IMR-90 (cell line): ENCODE measurements at regions not wholly inside any gene's neighbourhood (a gene's known extent, or its start where the extent isn't known, plus 50 kb on each side); places are given as distances from the start of the nearest gene placed in this dataset.
A peak's percentile ranks its signal among the peaks of the same experiment; 100 is the strongest.

ENCODE experiments used
- ATAC-seq: fragments of 200-7000 bp; cut with Tn5 transposase; 2 replicates; pipeline ENCODE4 v1.9.1; 2020; ENCODE audit warnings: low read depth, mild to moderate bottlenecking, moderate library complexity
- BruUV-seq: library from RNA; stranded (reverse); fragments of 400-500 nt; replicated peaks from 2 replicates; lab custom pipeline; 2021; lab: Mats Ljungman, UMichigan
- CTCF ChIA-PET: fragments of 300-600 bp; formaldehyde crosslinking; extraction: SDS; loops from one replicate; lab custom pipeline; 2021; ENCODE audit warnings: antibody characterized with exemption; lab: Yijun Ruan, JAX
- POLR2A ChIA-PET: fragments of 300-600 bp; sonication (Branson Sonifier 250); formaldehyde crosslinking; loops from one replicate; lab custom pipeline; 2022; ENCODE audit warnings: antibody characterized with exemption; ENCODE audit not compliant: unreplicated experiment; lab: Charles Lee
- DNase-seq: peaks from one replicate; pipeline ENCODE4 v3.0.0; 2013
- H2AFZ ChIP-seq: replicated peaks from 2 replicates; pipeline ENCODE3; 2013; ENCODE audit warnings: low read length, mild to moderate bottlenecking; ENCODE audit not compliant: poor library complexity
- H2AK5ac ChIP-seq: 2 replicates; pipeline ENCODE4 v1.6.1; 2013; ENCODE audit warnings: low read depth, low read length, inconsistent platforms
- H2AK9ac ChIP-seq: replicated peaks from 2 replicates; pipeline ENCODE3; 2013; ENCODE audit warnings: mild to moderate bottlenecking, low read depth, low read length, moderate library complexity; ENCODE audit not compliant: poor library complexity
- H2BK120ac ChIP-seq: 2 replicates; pipeline ENCODE4 v1.6.1; 2013; ENCODE audit warnings: low read depth, low read length, inconsistent platforms
- H2BK15ac ChIP-seq: 3 replicates; pipeline ENCODE4 v1.6.1; 2013; ENCODE audit warnings: low read depth, low read length, inconsistent platforms
- H2BK20ac ChIP-seq: 2 replicates; pipeline ENCODE4 v1.6.1; 2013; ENCODE audit warnings: low read depth, mild to moderate bottlenecking, inconsistent platforms, low read length, moderate library complexity
- H2BK5ac ChIP-seq: 2 replicates; pipeline ENCODE4 v1.6.1; 2013; ENCODE audit warnings: mild to moderate bottlenecking, low read depth, low read length, inconsistent platforms; ENCODE audit not compliant: poor library complexity, severe bottlenecking
- H3K14ac ChIP-seq: replicated peaks from 2 replicates; pipeline ENCODE4 v1.6.1; 2013; ENCODE audit warnings: low read depth, low read length, inconsistent platforms
- H3K18ac ChIP-seq: 2 replicates; pipeline ENCODE4 v1.6.1; 2013; ENCODE audit warnings: low read depth, low read length, control low read depth
- H3K23ac ChIP-seq: 2 replicates; pipeline ENCODE4 v1.6.1; 2013; ENCODE audit warnings: low read depth, low read length, inconsistent platforms
- H3K27ac ChIP-seq: 2 replicates; pipeline ENCODE4 v1.5.1; 2013; ENCODE audit warnings: mild to moderate bottlenecking, control low read depth, low read length; ENCODE audit not compliant: insufficient read depth
- H3K27me3 ChIP-seq: 2 replicates; pipeline ENCODE4 v1.6.1; 2013; ENCODE audit warnings: low read length; ENCODE audit not compliant: control insufficient read depth, insufficient read depth
- H3K36me3 ChIP-seq: 2 replicates; pipeline ENCODE4 v1.6.1; 2013; ENCODE audit warnings: low read length, mixed read lengths; ENCODE audit not compliant: control insufficient read depth, insufficient read depth
- H3K4ac ChIP-seq: 2 replicates; pipeline ENCODE4 v1.6.1; 2013; ENCODE audit warnings: low read depth, low read length, inconsistent platforms
- H3K4me1 ChIP-seq: 2 replicates; pipeline ENCODE4 v1.6.1; 2013; ENCODE audit warnings: low read length, mixed read lengths; ENCODE audit not compliant: control insufficient read depth, insufficient read depth
- H3K4me2 ChIP-seq: 2 replicates; pipeline ENCODE4 v1.6.1; 2013; ENCODE audit warnings: low read depth, mild to moderate bottlenecking, control low read depth, low read length, moderate library complexity
- H3K4me3 ChIP-seq: 2 replicates; pipeline ENCODE4 v1.5.1; 2013; ENCODE audit warnings: low read depth, mild to moderate bottlenecking, control low read depth, low read length, moderate library complexity; ENCODE audit not compliant: insufficient read depth
- H3K56ac ChIP-seq: 2 replicates; pipeline ENCODE4 v1.6.1; 2013; ENCODE audit warnings: low read length, inconsistent platforms; ENCODE audit not compliant: insufficient read depth; ENCODE audit errors: extremely low read depth
- H3K79me1 ChIP-seq, 2 experiments: 2 replicates each; pipeline ENCODE4 v1.6.1; 2013; ENCODE audit warnings: low read length in 2 of 2, inconsistent platforms in 1 of 2, low read depth in 1 of 2
- H3K9ac ChIP-seq: 2 replicates; pipeline ENCODE4 v1.6.1; 2013; ENCODE audit warnings: low read depth, low read length, control low read depth
- H3K9me1 ChIP-seq: 2 replicates; pipeline ENCODE4 v1.6.1; 2013; ENCODE audit warnings: low read length, inconsistent platforms; ENCODE audit not compliant: insufficient read depth
- H3K9me3 ChIP-seq: 2 replicates; pipeline ENCODE4 v1.6.1; 2013; ENCODE audit warnings: low read length; ENCODE audit not compliant: control insufficient read depth, insufficient read depth
- H4K20me1 ChIP-seq: 2 replicates; pipeline ENCODE4 v1.6.1; 2013; ENCODE audit warnings: low read length, inconsistent platforms; ENCODE audit not compliant: insufficient read depth
- H4K5ac ChIP-seq: 2 replicates; pipeline ENCODE4 v1.6.1; 2013; ENCODE audit warnings: mild to moderate bottlenecking, low read depth, low read length, control low read depth
- H4K8ac ChIP-seq, 2 experiments: 2 replicates each; pipeline ENCODE4 v1.6.1; 2013; ENCODE audit warnings: low read depth in 2 of 2, low read length in 2 of 2, control low read depth in 1 of 2, inconsistent platforms in 1 of 2
- H4K91ac ChIP-seq: 2 replicates; pipeline ENCODE4 v1.6.1; 2013; ENCODE audit warnings: low read depth, low read length, inconsistent platforms; ENCODE audit not compliant: insufficient read depth
- FOS ChIP-seq: fragments of 150-350 bp; IDR thresholded peaks from 2 replicates; pipeline ENCODE4 v1.6.1; 2016; ENCODE audit warnings: low read depth, low read length
- MAFK ChIP-seq: IDR thresholded peaks from 2 replicates; pipeline ENCODE4 v1.6.1; 2012; ENCODE audit warnings: low read depth, low read length, improper control_type of control experiment
- MAZ ChIP-seq: IDR thresholded peaks from 2 replicates; pipeline ENCODE4 v1.6.1; 2012; ENCODE audit warnings: low read depth, mild to moderate bottlenecking, low read length, improper control_type of control experiment, moderate library complexity, borderline replicate concordance
- MXI1 ChIP-seq: IDR thresholded peaks from 2 replicates; pipeline ENCODE4 v1.6.1; 2012; ENCODE audit warnings: low read depth, mild to moderate bottlenecking, low read length, moderate library complexity, borderline replicate concordance
- NFE2L2 ChIP-seq: fragments of 150-350 bp; IDR thresholded peaks from 2 replicates; pipeline ENCODE4 v1.6.1; 2016; ENCODE audit warnings: low read depth, mild to moderate bottlenecking, low read length
- RAD21 ChIP-seq: IDR thresholded peaks from 2 replicates; pipeline ENCODE4 v1.6.1; 2012; ENCODE audit warnings: low read length, improper control_type of control experiment
- WGBS, 2 experiments: methylation state at CpG; one replicate each; pipeline versions ENCODE4 v1.1.5 to v1.1.7; 2013; ENCODE audit warnings: missing lambda C conversion rate in 2 of 2; ENCODE audit not compliant: insufficient read length in 1 of 2; ENCODE audit errors: extremely low coverage in 2 of 2; 5-methylcytosine and 5-hydroxymethylcytosine counted together
- dilution Hi-C: fragments of 300-500 bp; cut with HindIII; formaldehyde crosslinking; loops from one replicate; pipeline ENCODE4 v1.14.3; 2018; ENCODE audit warnings: low sequenced_read_pairs; ENCODE audit not compliant: unreplicated experiment
- in situ Hi-C: fragments of 300-500 bp; cut with MboI; formaldehyde crosslinking; loops from 3 replicates; pipeline ENCODE4 v1.14.3; 2019; ENCODE audit warnings: low sequenced_read_pairs, inconsistent platforms, mixed read lengths
- intact Hi-C: fragments of 100-400 bp; cut with micrococcal nuclease; formaldehyde crosslinking; loops from 2 replicates; pipeline ENCODE4 v1.10.0; 2022
- TF ChIP-seq, protein P1 (sequence below): fragments of 150-350 bp; IDR thresholded peaks from 2 replicates; pipeline ENCODE4 v1.6.1; 2017; ENCODE audit warnings: mild to moderate bottlenecking, antibody characterized with exemption, low read length, low read depth
- TF ChIP-seq, protein P2 (sequence below): conservative IDR thresholded peaks from 2 replicates; pipeline ENCODE4 v1.5.1; 2012; ENCODE audit warnings: mild to moderate bottlenecking, low read depth, low read length, improper control_type of control experiment
- TF ChIP-seq, protein P3 (sequence below): fragments of 150-350 bp; IDR thresholded peaks from 2 replicates; pipeline ENCODE4 v1.6.1; 2016; ENCODE audit warnings: low read depth, mild to moderate bottlenecking, low read length, moderate library complexity, borderline replicate concordance

DNA sequence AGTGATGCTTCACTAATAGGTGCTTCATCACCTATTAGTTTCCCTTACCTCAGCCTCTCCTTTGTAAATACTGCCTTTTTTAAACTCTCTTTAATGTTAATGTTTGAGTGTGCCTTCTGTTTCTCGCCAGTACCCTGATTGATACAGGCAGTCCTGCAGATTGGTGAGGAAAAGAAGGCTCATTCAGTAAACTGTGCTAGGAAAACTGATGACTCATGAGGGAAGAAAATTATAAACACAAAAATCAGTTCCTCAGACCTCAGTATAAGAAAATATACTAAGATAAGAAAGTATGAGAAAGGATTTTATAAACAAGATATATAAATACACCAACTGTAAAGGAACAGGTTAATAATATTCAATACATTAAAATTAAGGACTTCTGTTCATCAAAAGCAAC is 54.8 kb upstream of the OXTR start:
- Histone ChIP-seq H2BK15ac (no peak overlapping the region), H4K8ac (0 out of 4 replicates have a peak overlapping the region, but pooled peaks of 1 of the 2 experiments have one; percentile 1), H3K27me3 (no peaks in the 10 kb centered on the region), H4K5ac (no peak overlapping the region), H3K56ac (peak overlapping the region; percentile 26; the same call in 1 of the 2 replicates), H3K4me2 (no peak overlapping the region), H3K14ac (peak overlapping the region; percentile 25; the same call in 1 of the 2 replicates), H3K4ac (peak overlapping the region; percentile 81), H3K9ac (no peak overlapping the region), H3K4me3 (no peak overlapping the region), H3K79me1 (no peaks in the 10 kb centered on the region), H2AFZ (no peak overlapping the region), H3K9me1 (peaks cover 4% of the 10 kb centered on the region; the same call in 1 of the 2 replicates), H2AK5ac (peak overlapping the region; percentile 52; the same call in 1 of the 2 replicates), H2AK9ac (no peak overlapping the region), H3K4me1 (peaks cover 6% of the 10 kb centered on the region), H2BK20ac (peak overlapping the region; percentile 87; the same call in 1 of the 2 replicates), H4K20me1 (no peaks in the 10 kb centered on the region), H2BK120ac (peak overlapping the region; percentile 74), H3K23ac (peak overlapping the region; percentile 29; the same call in 1 of the 2 replicates), H4K91ac (no peak overlapping the region), H3K36me3 (no peaks in the 10 kb centered on the region), H3K18ac (peak overlapping the region; percentile 10; the same call in 1 of the 2 replicates), H3K27ac (peak overlapping the region; percentile 9; the same call in 1 of the 2 replicates), H3K9me3 (peaks cover 9% of the 10 kb centered on the region), H2BK5ac (peak overlapping the region; percentile 38)
- in situ Hi-C loops, result no loop called here
- WGBS, 2 experiments, result no CpG with 5 or more reads among the region's 1 CpG
- ChIA-PET CTCF (no interaction called here), POLR2A (no interaction called here)
- no TSS peak for BruUV-seq
- DNase-seq (peak; percentile 66), ATAC-seq (peak; percentile 91)
- TF ChIP-seq NFE2L2 (0 out of 2 replicates have a peak, but pooled peaks have one; percentile 23), MAFK (peak; percentile 63), FOS (peak; percentile 67), MXI1 (no peak), MAZ (no peak), RAD21 (no peak)
- TF ChIP-seq, protein P1, sequence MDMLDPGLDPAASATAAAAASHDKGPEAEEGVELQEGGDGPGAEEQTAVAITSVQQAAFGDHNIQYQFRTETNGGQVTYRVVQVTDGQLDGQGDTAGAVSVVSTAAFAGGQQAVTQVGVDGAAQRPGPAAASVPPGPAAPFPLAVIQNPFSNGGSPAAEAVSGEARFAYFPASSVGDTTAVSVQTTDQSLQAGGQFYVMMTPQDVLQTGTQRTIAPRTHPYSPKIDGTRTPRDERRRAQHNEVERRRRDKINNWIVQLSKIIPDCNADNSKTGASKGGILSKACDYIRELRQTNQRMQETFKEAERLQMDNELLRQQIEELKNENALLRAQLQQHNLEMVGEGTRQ, result no peak
- TF ChIP-seq, protein P2, sequence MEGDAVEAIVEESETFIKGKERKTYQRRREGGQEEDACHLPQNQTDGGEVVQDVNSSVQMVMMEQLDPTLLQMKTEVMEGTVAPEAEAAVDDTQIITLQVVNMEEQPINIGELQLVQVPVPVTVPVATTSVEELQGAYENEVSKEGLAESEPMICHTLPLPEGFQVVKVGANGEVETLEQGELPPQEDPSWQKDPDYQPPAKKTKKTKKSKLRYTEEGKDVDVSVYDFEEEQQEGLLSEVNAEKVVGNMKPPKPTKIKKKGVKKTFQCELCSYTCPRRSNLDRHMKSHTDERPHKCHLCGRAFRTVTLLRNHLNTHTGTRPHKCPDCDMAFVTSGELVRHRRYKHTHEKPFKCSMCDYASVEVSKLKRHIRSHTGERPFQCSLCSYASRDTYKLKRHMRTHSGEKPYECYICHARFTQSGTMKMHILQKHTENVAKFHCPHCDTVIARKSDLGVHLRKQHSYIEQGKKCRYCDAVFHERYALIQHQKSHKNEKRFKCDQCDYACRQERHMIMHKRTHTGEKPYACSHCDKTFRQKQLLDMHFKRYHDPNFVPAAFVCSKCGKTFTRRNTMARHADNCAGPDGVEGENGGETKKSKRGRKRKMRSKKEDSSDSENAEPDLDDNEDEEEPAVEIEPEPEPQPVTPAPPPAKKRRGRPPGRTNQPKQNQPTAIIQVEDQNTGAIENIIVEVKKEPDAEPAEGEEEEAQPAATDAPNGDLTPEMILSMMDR, result no peak
- TF ChIP-seq, protein P3, sequence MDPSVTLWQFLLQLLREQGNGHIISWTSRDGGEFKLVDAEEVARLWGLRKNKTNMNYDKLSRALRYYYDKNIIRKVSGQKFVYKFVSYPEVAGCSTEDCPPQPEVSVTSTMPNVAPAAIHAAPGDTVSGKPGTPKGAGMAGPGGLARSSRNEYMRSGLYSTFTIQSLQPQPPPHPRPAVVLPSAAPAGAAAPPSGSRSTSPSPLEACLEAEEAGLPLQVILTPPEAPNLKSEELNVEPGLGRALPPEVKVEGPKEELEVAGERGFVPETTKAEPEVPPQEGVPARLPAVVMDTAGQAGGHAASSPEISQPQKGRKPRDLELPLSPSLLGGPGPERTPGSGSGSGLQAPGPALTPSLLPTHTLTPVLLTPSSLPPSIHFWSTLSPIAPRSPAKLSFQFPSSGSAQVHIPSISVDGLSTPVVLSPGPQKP, result no peak
- intact Hi-C loops, result no loop called here
- dilution Hi-C loops, result no loop called here
